Tibial nerve (tissue), 3 donors: ENCODE measurements at regions not wholly inside any gene's neighbourhood (a gene's known extent, or its start where the extent isn't known, plus 50 kb on each side); places are given as distances from the start of the nearest gene placed in this dataset.

Source experiments
- CTCF ChIP-seq, 5 experiments: fragments of 200-600 bp in 3 of 5; fragments of 450-650 bp in 2 of 5; sonication (generic) in 3 of 5; IDR thresholded peaks; one replicate each; pipeline ENCODE4 v1.5.1; 2016 to 2019; ENCODE audit warnings: antibody characterized with exemption in 5 of 5, mild to moderate bottlenecking in 3 of 5, moderate library complexity in 2 of 5
- POLR2A ChIP-seq, 2 donors: fragments of 450-650 bp; IDR thresholded peaks; one replicate each; pipeline ENCODE4 v1.6.1; 2017; ENCODE audit warnings: antibody characterized with exemption in 2 of 2, mild to moderate bottlenecking in 2 of 2, moderate library complexity in 2 of 2

- TF ChIP-seq CTCF (IDR thresholded peaks at IDR 0.05) (no peak), POLR2A (IDR thresholded peaks at IDR 0.05) (no peak)
Measured at GRCh38 chr3:103389356-103389755, 954.5 kb downstream of the ZPLD1 start.
